ENCODE measurements at regions not wholly inside any gene's neighbourhood (a gene's known extent, or its start where the extent isn't known, plus 50 kb on each side); places are given as distances from the start of the nearest gene placed in this dataset.

DNA sequence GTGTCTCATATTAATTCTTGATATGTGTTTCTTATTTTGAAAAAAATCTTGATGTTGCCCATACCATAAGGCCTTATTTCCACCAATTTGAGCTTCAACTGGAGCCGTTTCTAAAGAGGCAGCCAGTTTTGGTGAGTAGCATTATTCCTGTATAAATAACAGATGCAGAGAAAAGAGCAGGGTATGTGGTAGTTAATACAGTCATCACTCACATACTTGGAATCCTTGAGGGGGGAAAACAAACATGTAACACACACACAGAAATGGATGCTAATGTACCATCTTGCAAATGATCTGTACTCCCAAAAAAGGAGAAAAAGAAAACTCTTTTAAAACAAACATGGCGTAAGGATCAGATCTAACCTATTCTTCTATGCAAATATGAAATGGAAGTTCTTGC is 389.7 kb downstream of the GPM6A start:
- TF ChIP-seq, protein P1, sequence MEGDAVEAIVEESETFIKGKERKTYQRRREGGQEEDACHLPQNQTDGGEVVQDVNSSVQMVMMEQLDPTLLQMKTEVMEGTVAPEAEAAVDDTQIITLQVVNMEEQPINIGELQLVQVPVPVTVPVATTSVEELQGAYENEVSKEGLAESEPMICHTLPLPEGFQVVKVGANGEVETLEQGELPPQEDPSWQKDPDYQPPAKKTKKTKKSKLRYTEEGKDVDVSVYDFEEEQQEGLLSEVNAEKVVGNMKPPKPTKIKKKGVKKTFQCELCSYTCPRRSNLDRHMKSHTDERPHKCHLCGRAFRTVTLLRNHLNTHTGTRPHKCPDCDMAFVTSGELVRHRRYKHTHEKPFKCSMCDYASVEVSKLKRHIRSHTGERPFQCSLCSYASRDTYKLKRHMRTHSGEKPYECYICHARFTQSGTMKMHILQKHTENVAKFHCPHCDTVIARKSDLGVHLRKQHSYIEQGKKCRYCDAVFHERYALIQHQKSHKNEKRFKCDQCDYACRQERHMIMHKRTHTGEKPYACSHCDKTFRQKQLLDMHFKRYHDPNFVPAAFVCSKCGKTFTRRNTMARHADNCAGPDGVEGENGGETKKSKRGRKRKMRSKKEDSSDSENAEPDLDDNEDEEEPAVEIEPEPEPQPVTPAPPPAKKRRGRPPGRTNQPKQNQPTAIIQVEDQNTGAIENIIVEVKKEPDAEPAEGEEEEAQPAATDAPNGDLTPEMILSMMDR (IDR thresholded peaks at IDR 0.05; ENCODE audit: low read depth, low read length): no peak
- DNase-seq (ENCODE audit: extremely low read depth, low read depth): no peak

DNA sequence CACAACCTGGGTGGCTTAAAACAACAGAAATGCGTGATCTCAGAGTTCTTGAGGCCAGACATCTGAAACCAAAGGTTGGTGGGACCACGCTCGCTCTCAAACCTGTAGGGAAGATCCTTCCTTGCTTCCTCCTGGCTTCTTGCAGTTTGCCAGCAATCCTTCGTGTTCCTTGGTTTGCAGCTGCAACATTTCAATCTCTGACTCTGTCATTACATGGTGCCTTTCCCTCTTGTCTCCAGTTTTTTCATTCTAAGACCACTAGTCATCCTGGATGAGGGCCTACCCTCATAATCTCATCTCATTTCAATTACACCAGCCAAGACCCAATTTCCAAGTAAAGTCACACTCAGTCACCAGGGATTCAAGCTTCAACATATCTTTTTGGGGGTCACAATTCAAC is 388.0 kb downstream of the GPM6A start:
- TF ChIP-seq, protein P1 (IDR thresholded peaks at IDR 0.05; ENCODE audit: low read depth, low read length): no peak
- DNase-seq (ENCODE audit: extremely low read depth, low read depth): no peak

DNA sequence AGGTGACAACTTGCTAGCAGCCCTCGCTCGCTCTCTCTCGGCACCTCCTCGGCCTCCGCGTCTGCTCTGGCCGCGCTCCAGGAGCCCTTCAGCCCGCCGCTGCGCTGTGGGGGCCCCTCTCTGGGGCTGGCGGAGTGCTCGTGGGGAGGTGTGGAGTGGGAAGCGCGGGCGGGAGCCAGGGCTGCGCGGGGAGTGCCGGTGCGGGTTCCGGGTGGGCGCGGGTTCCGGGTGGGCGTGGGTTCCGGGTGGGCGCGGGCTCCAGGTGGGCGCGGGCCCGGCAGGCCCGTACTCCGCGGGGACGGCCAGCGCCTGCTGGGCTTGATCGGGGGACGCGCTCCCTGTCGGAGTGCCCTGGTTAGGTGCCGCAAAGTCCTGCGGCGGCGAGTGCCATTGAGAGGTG is 384.3 kb downstream of the GPM6A start:
- DNase-seq (ENCODE audit: extremely low read depth, low read depth): no peak
- TF ChIP-seq, protein P1 (IDR thresholded peaks at IDR 0.05; ENCODE audit: low read depth, low read length): no peak

DNA sequence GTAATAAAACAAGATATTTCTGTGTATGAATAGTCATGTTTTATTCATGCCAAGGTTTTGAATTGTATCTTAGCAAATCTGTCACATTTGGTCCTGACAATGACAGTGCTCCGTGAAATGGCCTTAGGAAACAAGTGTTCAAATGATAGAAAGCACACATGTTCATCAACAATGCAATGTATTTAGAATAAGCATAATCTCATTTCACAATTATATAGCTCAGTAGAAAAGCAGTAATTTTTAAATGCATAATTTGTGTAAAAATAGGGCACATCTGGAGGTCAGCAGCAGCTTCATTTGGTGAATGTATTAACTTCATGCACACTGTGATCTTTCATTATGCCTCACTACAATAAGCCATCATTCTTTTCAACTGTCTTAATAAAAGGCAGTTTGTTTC is 380.4 kb downstream of the GPM6A start:
- TF ChIP-seq, protein P1 (IDR thresholded peaks at IDR 0.05; ENCODE audit: low read depth, low read length): no peak
- no peak for DNase-seq (ENCODE audit: extremely low read depth, low read depth)

DNA sequence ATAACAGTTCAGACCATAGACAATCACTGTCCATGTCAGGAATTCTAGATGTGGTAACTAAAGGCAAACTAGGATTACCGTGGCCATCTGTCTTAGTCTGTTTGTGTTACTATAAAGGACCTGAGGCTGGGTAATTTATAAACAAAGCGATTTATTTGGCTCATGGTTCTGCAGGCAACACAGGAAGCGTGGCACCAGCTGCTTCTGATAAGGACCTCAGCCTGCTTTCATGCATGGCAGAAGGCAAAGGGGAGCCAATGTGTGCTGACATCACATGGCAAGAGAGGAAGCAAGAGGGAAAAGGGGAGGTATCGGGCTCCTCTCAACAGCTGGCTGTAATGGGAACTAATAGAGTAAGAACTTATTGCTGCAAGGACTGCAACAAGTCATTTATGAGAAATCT is 376.7 kb downstream of the GPM6A start:
- TF ChIP-seq, protein P1 (IDR thresholded peaks at IDR 0.05; ENCODE audit: low read depth, low read length): no peak
- DNase-seq (ENCODE audit: extremely low read depth, low read depth): peak; percentile 72

DNA sequence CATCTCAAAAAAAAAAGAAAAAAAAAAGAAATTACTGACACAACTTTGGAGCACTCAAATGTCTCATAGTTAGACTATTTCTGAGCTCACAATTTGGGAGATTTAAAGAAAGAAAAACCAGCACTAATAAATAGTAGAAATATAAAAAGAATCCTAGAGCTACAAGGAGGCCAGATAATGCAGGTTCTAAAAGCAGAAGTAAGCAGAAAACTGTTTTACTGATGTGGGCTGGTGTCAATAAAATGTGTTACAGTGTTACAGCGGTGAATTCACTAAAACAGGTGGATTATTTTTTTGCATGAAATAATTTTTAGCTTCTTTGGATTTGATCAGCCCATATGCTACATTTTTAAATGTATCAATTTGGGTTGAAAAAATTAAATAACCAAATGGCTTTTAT is 375.9 kb downstream of the GPM6A start:
- TF ChIP-seq, protein P1 (IDR thresholded peaks at IDR 0.05; ENCODE audit: low read depth, low read length): no peak
- DNase-seq (ENCODE audit: extremely low read depth, low read depth): no peak

DNA sequence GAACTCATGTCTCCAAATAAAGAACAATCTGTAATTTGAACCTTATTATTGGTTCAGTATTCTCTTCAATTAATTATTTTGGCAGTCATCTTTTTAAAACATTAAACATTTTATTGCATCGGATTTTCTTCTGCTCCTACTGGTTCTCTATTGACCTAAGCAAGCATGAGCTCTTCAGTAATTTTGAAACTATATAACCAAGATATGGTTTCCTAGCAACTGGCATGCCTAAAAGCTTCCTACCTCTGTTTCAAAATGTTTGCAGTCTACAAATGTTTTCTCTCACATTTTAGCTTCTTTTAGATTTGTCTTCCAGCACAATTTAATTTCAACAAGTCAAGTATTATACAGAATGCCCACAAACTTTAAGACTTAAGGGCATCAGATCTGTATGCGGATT is 371.3 kb downstream of the GPM6A start:
- TF ChIP-seq, protein P1 (IDR thresholded peaks at IDR 0.05; ENCODE audit: low read depth, low read length): no peak
- no peak for DNase-seq (ENCODE audit: extremely low read depth, low read depth)

Data from AG09319 (cell line).